ENCODE measurements at regions not wholly inside any gene's neighbourhood (a gene's known extent, or its start where the extent isn't known, plus 50 kb on each side); places are given as distances from the start of the nearest gene placed in this dataset.

GRCh38 chr5:116732591-116732990 is 158.0 kb upstream of the SEMA6A start:
- ChIA-PET POLR2A (no interaction called here), CTCF (no interaction called here)
- H3K4me3 Mint-ChIP-seq = no peak overlapping the region
- DNase-seq (ENCODE audit: low spot score) (no peak), ATAC-seq (no peak)
- H3K27ac Mint-ChIP-seq = no peak overlapping the region
- no peaks in the 10 kb centered on the region for H3K9me3 Mint-ChIP-seq
- TF ChIP-seq ZNF138 (CRISPR knock-in tag; conservative IDR thresholded peaks at IDR 0.05) = no peak
- peaks cover 29% of the 10 kb centered on the region for H3K4me1 Mint-ChIP-seq
- no peaks in the 10 kb centered on the region for H3K36me3 Mint-ChIP-seq
- H3K27me3 Mint-ChIP-seq (ENCODE audit: low read depth) = no peaks in the 10 kb centered on the region; the same call in 1 of the 2 replicates

GRCh38 chr5:116731432-116731831 is 156.8 kb upstream of the SEMA6A start:
- TF ChIP-seq ZBTB21 (CRISPR knock-in tag; IDR thresholded peaks at IDR 0.05; ENCODE audit: borderline replicate concordance) (no peak), SMAD3 (CRISPR knock-in tag; IDR thresholded peaks at IDR 0.05; ENCODE audit: borderline replicate concordance) (no peak), IRF1 (CRISPR knock-in tag; IDR thresholded peaks at IDR 0.05) (no peak), GTF2I (CRISPR knock-in tag; conservative IDR thresholded peaks at IDR 0.05) (no peak), AR (CRISPR knock-in tag; IDR thresholded peaks at IDR 0.05) (no peak), USF2 (CRISPR knock-in tag; IDR thresholded peaks at IDR 0.05) (no peak), HMGA2 (CRISPR knock-in tag; IDR thresholded peaks at IDR 0.05) (no peak), SP1 (CRISPR knock-in tag; conservative IDR thresholded peaks at IDR 0.05) (no peak), ZNF138 (CRISPR knock-in tag; conservative IDR thresholded peaks at IDR 0.05) (no peak)
- peaks cover 29% of the 10 kb centered on the region for H3K4me1 Mint-ChIP-seq
- H3K27me3 Mint-ChIP-seq (ENCODE audit: low read depth) = no peaks in the 10 kb centered on the region; the same call in 1 of the 2 replicates
- ATAC-seq = no peak
- no peak overlapping the region for H3K4me3 Mint-ChIP-seq
- no peaks in the 10 kb centered on the region for H3K36me3 Mint-ChIP-seq
- ChIA-PET POLR2A (no interaction called here), CTCF (no interaction called here)
- no peak for DNase-seq (ENCODE audit: low spot score)
- H3K27ac Mint-ChIP-seq = no peak overlapping the region
- no peaks in the 10 kb centered on the region for H3K9me3 Mint-ChIP-seq

GRCh38 chr5:116730706-116731105 is 156.1 kb upstream of the SEMA6A start:
- peaks cover 31% of the 10 kb centered on the region for H3K4me1 Mint-ChIP-seq
- no peaks in the 10 kb centered on the region for H3K36me3 Mint-ChIP-seq
- ChIA-PET CTCF (no interaction called here), POLR2A (no interaction called here)
- H3K27ac Mint-ChIP-seq = no peak overlapping the region
- DNase-seq (ENCODE audit: low spot score) (no peak), ATAC-seq (no peak)
- no peak overlapping the region for H3K4me3 Mint-ChIP-seq
- TF ChIP-seq AR (CRISPR knock-in tag; IDR thresholded peaks at IDR 0.05) = no peak
- H3K9me3 Mint-ChIP-seq = no peaks in the 10 kb centered on the region
- no peaks in the 10 kb centered on the region; the same call in 1 of the 2 replicates for H3K27me3 Mint-ChIP-seq (ENCODE audit: low read depth)

GRCh38 chr5:116730185-116730584 is 155.6 kb upstream of the SEMA6A start:
- Mint-ChIP-seq H3K9me3 (no peaks in the 10 kb centered on the region), H3K4me1 (peaks cover 31% of the 10 kb centered on the region), H3K36me3 (no peaks in the 10 kb centered on the region), H3K27ac (no peak overlapping the region), H3K4me3 (no peak overlapping the region), H3K27me3 (ENCODE audit: low read depth) (no peaks in the 10 kb centered on the region; the same call in 1 of the 2 replicates)
- ChIA-PET POLR2A (no interaction called here), CTCF (no interaction called here)
- DNase-seq (ENCODE audit: low spot score) (no peak), ATAC-seq (no peak)
- TF ChIP-seq FOXK1 (CRISPR knock-in tag; IDR thresholded peaks at IDR 0.05) (no peak), HMGXB4 (CRISPR knock-in tag; IDR thresholded peaks at IDR 0.05) (no peak), NR1H2 (CRISPR knock-in tag; IDR thresholded peaks at IDR 0.05) (no peak), PRRX2 (CRISPR knock-in tag; IDR thresholded peaks at IDR 0.05) (no peak), MAX (CRISPR knock-in tag; IDR thresholded peaks at IDR 0.05) (no peak), ZSCAN18 (CRISPR knock-in tag; IDR thresholded peaks at IDR 0.05) (no peak), AR (CRISPR knock-in tag; IDR thresholded peaks at IDR 0.05) (no peak)
